NT2/D1 (cell line): ENCODE measurements at regions not wholly inside any gene's neighbourhood (a gene's known extent, or its start where the extent isn't known, plus 50 kb on each side); places are given as distances from the start of the nearest gene placed in this dataset.

Source experiments
- SUZ12 ChIP-seq: IDR thresholded peaks from 2 replicates; pipeline ENCODE4 v1.6.1; 2011; ENCODE audit not compliant: insufficient read length, insufficient read depth; ENCODE audit errors: extremely low read depth
- YY1 ChIP-seq: IDR thresholded peaks from 2 replicates; pipeline ENCODE4 v1.6.1; 2011; ENCODE audit not compliant: insufficient read length, insufficient read depth
- ZNF274 ChIP-seq: IDR thresholded peaks from 2 replicates; pipeline ENCODE4 v1.6.1; 2011; ENCODE audit warnings: mild to moderate bottlenecking, low read depth, low read length

GRCh38 chr11:130602641-130603334, 154.3 kb downstream of the ADAMTS15 start:
- TF ChIP-seq ZNF274 (no peak), YY1 (no peak), SUZ12 (no peak)
